Activated naive CD8-positive, alpha-beta T cell (primary cell): ENCODE measurements at regions not wholly inside any gene's neighbourhood (a gene's known extent, or its start where the extent isn't known, plus 50 kb on each side); places are given as distances from the start of the nearest gene placed in this dataset.

Experiments
- H3K27ac Mint-ChIP-seq: one replicate; pipeline ENCODE4 v1.8.0; 2021; ENCODE audit warnings: mixed read lengths
- H3K27me3 Mint-ChIP-seq: one replicate; pipeline ENCODE4 v1.8.0; 2021; ENCODE audit warnings: mixed read lengths
- H3K36me3 Mint-ChIP-seq: one replicate; pipeline ENCODE4 v1.8.0; 2021; ENCODE audit warnings: mixed read lengths
- H3K4me1 Mint-ChIP-seq: one replicate; pipeline ENCODE4 v1.8.0; 2021; ENCODE audit warnings: low read depth, mixed read lengths
- H3K4me3 Mint-ChIP-seq: one replicate; pipeline ENCODE4 v1.8.0; 2021; ENCODE audit warnings: mild to moderate bottlenecking, mixed read lengths
- H3K9me3 Mint-ChIP-seq: one replicate; pipeline ENCODE4 v1.8.0; 2021; ENCODE audit warnings: low read depth, mixed read lengths

DNA sequence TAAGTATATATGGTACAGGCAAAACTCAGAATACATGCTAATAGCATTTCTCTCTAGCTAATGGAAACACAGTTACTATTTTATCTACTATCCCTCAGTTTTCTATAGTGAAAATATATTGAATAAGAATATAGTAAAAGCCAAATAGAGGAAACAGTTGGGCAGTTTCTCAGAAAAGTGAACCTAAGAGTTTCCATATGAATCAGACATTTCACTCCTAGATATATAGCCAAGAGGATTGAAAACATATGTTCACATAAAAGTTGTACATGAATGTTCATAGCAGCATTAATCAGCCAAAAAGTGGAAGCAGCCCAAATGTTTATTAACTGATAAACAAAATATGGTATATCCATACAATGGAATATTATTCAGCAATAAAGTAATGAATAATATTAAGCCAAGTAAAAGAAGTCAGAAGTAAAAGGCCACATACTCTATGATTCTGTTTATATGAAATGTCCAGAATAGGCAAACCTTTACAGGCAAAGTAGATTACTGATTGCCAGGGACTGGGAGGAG lies 134.6 kb downstream of the CYB561 start:
- H3K9me3 Mint-ChIP-seq, result no peaks in the 10 kb centered on the region
- H3K27ac Mint-ChIP-seq, result no peak overlapping the region
- H3K27me3 Mint-ChIP-seq, result no peaks in the 10 kb centered on the region
- peaks cover 20% of the 10 kb centered on the region for H3K36me3 Mint-ChIP-seq
- no peaks in the 10 kb centered on the region for H3K4me1 Mint-ChIP-seq
- no peak overlapping the region for H3K4me3 Mint-ChIP-seq

DNA sequence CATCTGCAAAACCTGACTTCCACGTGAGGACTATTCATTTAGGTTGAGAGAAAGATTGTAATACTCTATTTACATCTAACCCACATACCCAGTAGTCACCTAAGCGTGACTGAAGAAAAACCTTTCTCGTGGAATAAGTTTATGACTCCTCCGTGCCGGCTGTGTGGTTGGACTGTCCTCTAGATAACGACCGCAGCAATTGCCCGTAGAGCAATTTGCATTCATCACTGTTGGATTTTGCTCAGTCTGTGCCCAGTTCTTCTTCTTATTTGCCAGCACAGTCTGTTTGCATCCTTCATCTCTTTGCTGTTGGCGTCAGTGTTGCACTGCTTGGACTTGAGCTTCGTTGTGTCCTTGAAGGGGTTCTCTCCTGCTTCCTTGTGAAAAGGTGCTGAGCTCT lies 131.3 kb downstream of the CYB561 start:
- H3K4me3 Mint-ChIP-seq, result no peak overlapping the region
- no peaks in the 10 kb centered on the region for H3K4me1 Mint-ChIP-seq
- no peaks in the 10 kb centered on the region for H3K27me3 Mint-ChIP-seq
- H3K27ac Mint-ChIP-seq, result no peak overlapping the region
- peaks cover 25% of the 10 kb centered on the region for H3K36me3 Mint-ChIP-seq
- no peaks in the 10 kb centered on the region for H3K9me3 Mint-ChIP-seq

DNA sequence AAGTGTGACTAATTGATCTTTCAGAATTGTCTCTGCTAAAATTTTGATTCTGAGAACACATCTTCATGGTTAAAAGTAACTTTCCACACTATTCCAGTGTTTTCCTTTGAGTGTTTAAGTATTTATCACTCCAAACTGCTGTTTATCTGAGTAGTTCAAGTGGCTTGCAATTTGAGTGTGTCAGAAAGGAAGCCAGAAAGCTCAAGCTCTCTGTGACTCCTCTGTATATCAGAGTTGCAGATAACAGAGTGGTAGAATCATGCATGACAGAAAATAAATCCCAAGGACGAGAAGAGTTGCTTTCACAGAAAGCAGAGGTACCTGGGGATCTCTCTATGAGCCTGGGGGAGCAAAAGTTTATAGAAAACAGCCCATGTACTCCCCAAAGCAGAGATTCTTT lies 130.0 kb downstream of the CYB561 start:
- Mint-ChIP-seq H3K9me3 (no peaks in the 10 kb centered on the region), H3K27me3 (no peaks in the 10 kb centered on the region), H3K4me3 (no peak overlapping the region), H3K4me1 (no peaks in the 10 kb centered on the region), H3K36me3 (peaks cover 26% of the 10 kb centered on the region), H3K27ac (no peak overlapping the region)

DNA sequence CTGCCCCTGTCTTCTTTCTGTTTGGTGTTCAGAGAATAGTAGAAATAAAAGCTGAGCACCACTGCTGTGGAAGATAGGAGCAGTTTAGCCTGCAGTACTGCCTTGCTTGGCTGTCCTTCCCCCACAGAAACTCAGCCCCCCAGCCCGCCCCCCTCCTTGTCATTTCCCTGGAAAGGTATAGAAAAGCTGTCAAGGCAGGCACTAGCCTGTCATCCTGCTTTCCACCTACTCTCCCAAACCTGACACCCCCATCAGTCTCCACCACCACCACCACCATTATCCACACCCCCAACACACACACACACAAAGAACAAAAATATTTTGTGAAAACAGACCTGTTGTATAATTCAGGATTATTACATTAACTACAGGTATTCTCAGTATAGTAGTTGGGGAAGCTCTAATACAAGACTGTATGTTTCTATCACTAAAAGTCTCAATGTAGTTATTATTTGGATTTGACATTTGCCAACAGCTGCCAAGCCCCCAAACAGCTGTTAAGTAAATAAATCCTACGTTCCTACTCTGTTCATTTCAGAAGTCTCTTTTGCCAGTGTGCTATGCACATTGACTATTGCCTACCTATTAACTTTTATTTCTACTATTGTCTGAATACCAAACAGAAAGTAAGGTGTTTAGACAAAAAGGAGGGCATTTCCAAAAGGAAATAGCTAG lies 128.8 kb downstream of the CYB561 start:
- Mint-ChIP-seq H3K27ac (no peak overlapping the region), H3K4me1 (no peaks in the 10 kb centered on the region), H3K27me3 (no peaks in the 10 kb centered on the region), H3K36me3 (peaks cover 27% of the 10 kb centered on the region), H3K4me3 (no peak overlapping the region), H3K9me3 (no peaks in the 10 kb centered on the region)

DNA sequence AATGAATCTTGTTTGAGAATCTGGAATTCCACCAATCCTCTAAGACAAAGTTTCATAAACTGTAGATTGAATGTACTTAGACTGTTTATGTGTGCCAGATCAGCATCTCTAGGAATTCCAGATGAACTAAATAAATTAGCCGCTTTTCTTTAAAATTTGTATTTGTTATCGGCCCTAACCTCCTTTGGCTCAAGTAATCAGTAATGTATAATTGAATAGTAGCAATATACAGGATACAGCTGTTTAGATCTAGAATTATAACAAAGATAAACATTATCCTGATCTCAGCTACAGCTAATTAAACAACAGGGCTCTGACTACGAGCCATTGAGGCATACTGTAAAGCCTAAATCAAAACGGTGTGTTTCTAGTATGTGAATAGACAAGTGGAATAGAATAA lies 120.3 kb downstream of the CYB561 start:
- Mint-ChIP-seq H3K9me3 (no peaks in the 10 kb centered on the region), H3K4me3 (no peak overlapping the region), H3K4me1 (no peaks in the 10 kb centered on the region), H3K27ac (no peak overlapping the region), H3K36me3 (peaks cover 18% of the 10 kb centered on the region), H3K27me3 (no peaks in the 10 kb centered on the region)

DNA sequence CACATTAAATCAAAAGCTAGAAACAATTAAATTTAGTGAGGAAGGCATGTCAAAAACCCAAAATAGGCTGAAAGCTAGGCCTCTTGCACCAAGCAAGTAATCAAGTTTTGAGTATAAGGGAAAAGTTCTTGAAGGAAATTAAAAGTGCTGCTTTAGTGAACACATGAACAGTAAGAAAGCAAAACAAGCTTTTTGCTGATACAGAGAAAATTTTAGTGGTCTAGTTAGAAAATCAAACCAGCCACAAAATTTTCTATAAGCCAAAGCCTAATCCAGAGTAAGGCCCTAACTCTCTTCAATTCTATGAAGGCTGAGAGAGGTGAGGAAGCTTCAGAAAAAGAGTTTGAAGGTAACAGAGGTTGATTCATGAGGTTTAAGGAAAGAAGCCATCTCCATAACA lies 116.2 kb downstream of the CYB561 start:
- Mint-ChIP-seq H3K4me3 (no peak overlapping the region), H3K36me3 (peaks cover 24% of the 10 kb centered on the region), H3K27me3 (no peaks in the 10 kb centered on the region), H3K27ac (no peak overlapping the region), H3K9me3 (no peaks in the 10 kb centered on the region), H3K4me1 (no peaks in the 10 kb centered on the region)

DNA sequence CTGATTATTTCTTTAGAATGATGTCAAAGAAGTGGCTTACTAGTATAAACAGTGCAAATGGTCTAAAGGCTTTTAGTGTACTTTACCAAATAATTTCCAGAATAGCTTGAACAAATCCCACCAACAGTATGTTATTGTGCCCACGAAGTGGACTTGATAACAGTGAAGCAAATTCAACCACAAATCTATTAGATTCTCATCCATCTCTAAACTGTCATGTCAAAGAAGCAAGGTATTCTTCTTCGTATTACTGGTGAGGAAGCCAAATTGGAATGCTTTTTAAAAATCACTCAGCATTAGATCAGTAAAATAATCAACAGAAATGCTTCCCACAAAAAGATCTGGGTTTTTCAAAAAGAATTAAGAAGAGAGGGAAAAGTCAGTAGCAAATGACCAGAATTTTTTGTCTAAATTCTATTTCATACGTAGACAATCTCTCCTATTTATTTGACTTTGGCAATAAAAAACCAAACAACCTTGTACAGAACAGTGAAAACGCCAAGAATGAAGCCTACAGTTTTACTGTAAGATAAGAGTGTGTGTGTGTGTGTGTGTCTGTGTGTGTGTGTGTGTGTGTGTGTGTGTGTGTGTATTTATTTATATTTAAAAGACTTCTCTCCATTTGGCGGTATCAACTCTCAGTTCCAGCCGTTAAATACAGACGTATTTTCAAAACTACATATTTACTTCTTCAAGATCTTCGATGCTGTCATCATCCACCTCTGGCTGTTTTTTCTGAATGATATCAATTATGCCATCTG lies 114.6 kb downstream of the CYB561 start:
- H3K4me1 Mint-ChIP-seq, result no peaks in the 10 kb centered on the region
- no peaks in the 10 kb centered on the region for H3K9me3 Mint-ChIP-seq
- H3K27me3 Mint-ChIP-seq, result no peaks in the 10 kb centered on the region
- H3K4me3 Mint-ChIP-seq, result no peak overlapping the region
- H3K27ac Mint-ChIP-seq, result no peak overlapping the region
- H3K36me3 Mint-ChIP-seq, result peaks cover 17% of the 10 kb centered on the region

DNA sequence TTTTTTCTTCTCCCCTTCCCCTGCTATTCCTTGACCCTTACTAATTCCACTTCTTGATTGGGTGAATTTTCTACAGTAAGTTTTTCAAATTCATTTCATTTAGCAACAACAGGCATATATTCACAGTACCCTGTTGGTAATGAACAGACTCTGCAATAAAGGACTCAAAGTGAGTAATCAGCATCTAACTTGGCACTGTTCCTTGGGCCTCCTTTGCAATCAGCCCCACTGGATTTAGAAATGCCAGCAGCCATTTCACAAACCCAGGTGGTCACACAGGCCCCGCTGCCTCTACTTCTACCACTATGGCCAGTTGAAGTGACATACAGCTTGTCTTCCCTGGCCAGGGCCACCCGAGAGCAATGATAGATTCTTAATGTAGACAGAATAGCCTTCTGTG lies 113.8 kb downstream of the CYB561 start:
- Mint-ChIP-seq H3K4me3 (no peak overlapping the region), H3K4me1 (no peaks in the 10 kb centered on the region), H3K27ac (no peak overlapping the region)

DNA sequence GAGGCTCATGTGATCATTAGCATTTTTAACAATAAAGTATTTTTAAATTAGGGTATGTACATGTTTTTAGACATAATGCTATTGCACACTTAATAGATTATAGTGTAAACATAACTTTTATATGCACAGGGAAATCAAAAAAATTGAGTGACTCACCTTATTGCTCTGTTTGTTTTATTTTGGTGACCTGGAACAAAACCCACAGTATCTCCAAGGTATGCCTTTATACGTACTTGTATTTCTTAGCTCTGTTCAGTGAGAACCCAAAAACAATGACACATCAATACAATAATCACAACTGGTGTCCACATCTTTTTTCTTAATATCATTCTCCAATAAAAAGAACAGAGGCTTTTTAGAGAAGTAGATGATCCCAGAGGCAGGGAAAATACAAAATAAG lies 112.2 kb downstream of the CYB561 start:
- no peaks in the 10 kb centered on the region for H3K4me1 Mint-ChIP-seq
- peaks cover 12% of the 10 kb centered on the region for H3K36me3 Mint-ChIP-seq
- no peak overlapping the region for H3K4me3 Mint-ChIP-seq
- H3K27me3 Mint-ChIP-seq, result no peaks in the 10 kb centered on the region
- no peaks in the 10 kb centered on the region for H3K9me3 Mint-ChIP-seq
- H3K27ac Mint-ChIP-seq, result no peak overlapping the region

More for the DNA sequence above, 113.8 kb downstream of the CYB561 start:
- H3K27me3 Mint-ChIP-seq, result no peaks in the 10 kb centered on the region
- peaks cover 14% of the 10 kb centered on the region for H3K36me3 Mint-ChIP-seq
- H3K9me3 Mint-ChIP-seq, result no peaks in the 10 kb centered on the region

DNA sequence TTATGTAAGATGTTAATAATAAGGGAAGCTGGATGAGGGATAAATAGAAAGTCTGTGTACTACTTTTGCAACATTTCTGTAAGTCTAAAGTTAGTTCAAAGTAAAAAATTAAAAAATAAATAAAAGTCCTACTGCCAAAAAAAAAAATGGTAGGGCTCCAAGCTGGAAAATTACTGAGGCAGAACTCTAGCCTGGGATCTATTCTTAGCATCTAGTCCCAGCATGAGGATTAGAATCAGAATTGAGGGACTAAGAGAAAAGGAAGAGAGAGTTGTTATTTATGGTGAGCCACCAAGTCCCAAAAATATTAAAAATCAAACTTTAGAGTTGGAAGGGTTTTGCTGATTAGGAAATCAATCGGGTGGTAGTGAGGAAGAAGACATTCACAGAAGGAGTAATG lies 110.3 kb downstream of the CYB561 start:
- H3K4me3 Mint-ChIP-seq, result no peak overlapping the region
- no peaks in the 10 kb centered on the region for H3K27me3 Mint-ChIP-seq
- peaks cover 13% of the 10 kb centered on the region for H3K36me3 Mint-ChIP-seq
- H3K4me1 Mint-ChIP-seq, result no peaks in the 10 kb centered on the region
- no peak overlapping the region for H3K27ac Mint-ChIP-seq
- no peaks in the 10 kb centered on the region for H3K9me3 Mint-ChIP-seq

DNA sequence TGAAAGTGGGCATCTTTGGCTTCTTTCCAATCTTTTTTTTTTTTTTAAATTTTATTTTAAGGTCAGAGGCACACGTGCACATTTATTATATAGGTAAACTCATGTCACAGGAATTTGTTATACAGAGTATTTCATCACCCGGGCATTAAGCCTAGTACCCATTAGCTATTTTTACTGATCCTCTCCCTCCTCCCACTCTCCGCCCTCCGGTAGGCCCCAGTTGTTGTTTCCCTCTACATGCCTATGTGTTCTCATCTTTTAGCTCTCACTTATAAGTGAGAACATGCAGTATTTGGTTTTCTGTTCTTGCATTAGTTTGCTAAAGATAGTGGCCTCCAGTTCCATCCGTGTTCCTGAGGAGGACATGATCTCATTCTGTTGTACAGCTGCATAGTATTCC lies 108.5 kb downstream of the CYB561 start:
- Mint-ChIP-seq H3K36me3 (peaks cover 12% of the 10 kb centered on the region), H3K9me3 (no peaks in the 10 kb centered on the region), H3K27ac (no peak overlapping the region), H3K27me3 (no peaks in the 10 kb centered on the region), H3K4me1 (no peaks in the 10 kb centered on the region), H3K4me3 (no peak overlapping the region)

DNA sequence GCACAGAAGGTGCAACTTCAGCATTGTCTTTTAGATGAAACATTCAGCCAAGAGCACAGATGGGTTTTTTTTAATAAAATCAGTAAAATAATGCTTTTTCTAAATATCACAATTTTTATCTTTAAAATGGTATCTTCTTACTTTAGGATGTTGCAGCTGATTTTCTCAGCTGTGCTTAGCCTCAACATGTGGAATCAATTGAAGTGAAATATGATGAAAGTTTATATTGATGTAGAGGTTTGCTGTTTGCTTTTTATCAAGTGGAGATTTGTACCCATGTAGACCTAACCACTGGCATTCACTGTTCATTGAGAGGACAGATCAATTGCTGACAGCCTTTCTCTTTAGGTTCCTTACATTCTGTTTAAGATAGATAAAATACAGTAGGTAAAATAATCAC lies 107.8 kb downstream of the CYB561 start:
- Mint-ChIP-seq H3K9me3 (no peaks in the 10 kb centered on the region), H3K27ac (no peak overlapping the region), H3K27me3 (no peaks in the 10 kb centered on the region), H3K4me1 (no peaks in the 10 kb centered on the region), H3K36me3 (peaks cover 12% of the 10 kb centered on the region), H3K4me3 (no peak overlapping the region)

DNA sequence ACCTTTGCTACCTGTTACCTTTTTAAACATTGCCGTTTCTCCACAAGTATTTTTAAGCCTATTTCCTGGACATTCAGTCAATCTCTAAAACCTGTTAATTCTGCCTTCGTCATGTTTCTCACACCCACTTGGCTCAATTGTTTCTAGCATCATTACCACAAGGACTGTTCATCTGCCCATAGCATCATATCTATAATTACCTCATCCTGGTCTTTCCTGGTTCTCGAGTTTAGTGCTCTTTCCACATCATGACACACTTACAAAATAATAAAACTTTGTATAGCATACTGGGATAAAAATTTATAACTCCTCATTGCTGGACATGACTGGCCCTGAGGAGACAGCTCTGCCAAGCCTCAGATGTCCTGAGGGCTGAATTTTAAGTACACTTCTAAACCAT lies 104.8 kb downstream of the CYB561 start:
- Mint-ChIP-seq H3K27ac (no peak overlapping the region), H3K36me3 (peaks cover 18% of the 10 kb centered on the region), H3K4me1 (no peaks in the 10 kb centered on the region), H3K9me3 (no peaks in the 10 kb centered on the region), H3K4me3 (no peak overlapping the region), H3K27me3 (no peaks in the 10 kb centered on the region)

DNA sequence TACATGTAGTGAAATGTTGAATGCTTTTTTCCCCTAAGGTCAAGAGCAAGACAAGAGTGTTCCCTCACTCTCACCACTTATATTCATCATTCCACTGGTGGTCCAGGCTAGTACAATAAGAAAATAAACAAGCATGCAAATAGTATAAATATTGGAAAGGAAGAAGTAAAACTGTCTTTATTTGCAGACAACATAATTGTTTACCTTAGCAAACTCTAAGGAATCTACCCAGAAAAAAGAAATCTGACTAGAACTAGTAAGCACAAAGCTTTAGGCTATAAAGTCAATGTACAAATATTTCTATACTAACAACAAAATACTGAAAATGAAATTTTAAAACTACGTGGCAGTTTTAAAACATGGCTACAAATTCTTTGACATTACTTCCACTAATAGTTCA lies 101.7 kb downstream of the CYB561 start:
- H3K27ac Mint-ChIP-seq, result no peak overlapping the region
- H3K36me3 Mint-ChIP-seq, result peaks cover 17% of the 10 kb centered on the region
- no peak overlapping the region for H3K4me3 Mint-ChIP-seq
- H3K4me1 Mint-ChIP-seq, result no peaks in the 10 kb centered on the region
- H3K9me3 Mint-ChIP-seq, result no peaks in the 10 kb centered on the region
- H3K27me3 Mint-ChIP-seq, result no peaks in the 10 kb centered on the region

DNA sequence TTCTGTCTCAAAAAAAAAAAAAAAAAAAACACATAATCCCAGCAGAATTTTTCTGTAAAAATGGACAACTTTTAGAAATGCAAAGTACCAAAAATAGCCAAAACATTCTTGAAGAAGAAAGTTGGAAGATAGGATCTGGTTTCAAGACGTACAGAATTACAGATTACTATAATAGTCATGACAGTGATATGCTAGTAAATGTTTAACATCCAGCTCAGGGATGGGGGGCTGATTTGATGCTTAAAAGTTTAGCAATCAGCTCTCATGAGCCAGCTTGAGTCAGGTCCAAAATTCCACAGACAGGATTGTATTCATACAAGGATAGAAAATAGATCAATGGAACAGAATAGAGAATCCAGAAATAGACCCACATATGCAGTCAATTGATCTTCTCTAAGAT lies 100.5 kb downstream of the CYB561 start:
- H3K4me3 Mint-ChIP-seq, result no peak overlapping the region
- H3K36me3 Mint-ChIP-seq, result peaks cover 17% of the 10 kb centered on the region
- no peaks in the 10 kb centered on the region for H3K9me3 Mint-ChIP-seq
- H3K27me3 Mint-ChIP-seq, result no peaks in the 10 kb centered on the region
- no peak overlapping the region for H3K27ac Mint-ChIP-seq
- no peaks in the 10 kb centered on the region for H3K4me1 Mint-ChIP-seq

DNA sequence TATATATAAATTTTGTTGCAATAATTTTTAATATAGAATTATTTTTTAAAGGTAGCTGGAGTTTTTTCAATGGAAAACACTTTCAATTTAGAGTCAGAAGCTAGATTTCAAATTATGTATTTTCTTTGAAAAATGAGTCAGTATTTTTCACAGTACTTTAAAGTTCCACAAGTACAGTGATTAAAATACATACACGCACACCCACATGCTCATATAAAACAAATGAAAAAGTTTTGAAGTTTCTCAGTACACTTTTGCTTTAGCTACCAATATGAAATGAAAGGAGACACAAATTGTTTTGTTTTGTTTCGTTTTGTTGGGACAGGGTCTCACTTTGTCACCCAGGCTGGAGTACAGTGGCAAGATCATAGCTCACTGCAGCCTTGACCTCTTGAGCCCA lies 98.6 kb downstream of the CYB561 start:
- no peak overlapping the region for H3K27ac Mint-ChIP-seq
- no peaks in the 10 kb centered on the region for H3K9me3 Mint-ChIP-seq
- peaks cover 7% of the 10 kb centered on the region for H3K36me3 Mint-ChIP-seq
- H3K27me3 Mint-ChIP-seq, result no peaks in the 10 kb centered on the region
- H3K4me3 Mint-ChIP-seq, result no peak overlapping the region
- no peaks in the 10 kb centered on the region for H3K4me1 Mint-ChIP-seq
